MM.1S (cell line): ENCODE measurements at regions not wholly inside any gene's neighbourhood (a gene's known extent, or its start where the extent isn't known, plus 50 kb on each side); places are given as distances from the start of the nearest gene placed in this dataset.

Experiments used
- DNase-seq: peaks from one replicate; pipeline ENCODE4 v3.0.0-alpha.2; 2015
- H2AFZ ChIP-seq: fragments of 300-600 bp; sonication (generic); 2 replicates; pipeline ENCODE4 v1.6.0; 2016; ENCODE audit warnings: antibody characterized with exemption, low read length
- H3F3A ChIP-seq: fragments of 300-600 bp; sonication (generic); 2 replicates; pipeline ENCODE4 v1.6.1; 2016; ENCODE audit warnings: mild to moderate bottlenecking, antibody characterized with exemption, low read length, moderate library complexity, mixed read lengths; ENCODE audit not compliant: insufficient read depth
- H3K27ac ChIP-seq: fragments of 300-600 bp; sonication (generic); 2 replicates; pipeline ENCODE4 v1.5.1; 2016; ENCODE audit warnings: mild to moderate bottlenecking, low read length
- H3K27me3 ChIP-seq: fragments of 300-600 bp; sonication (generic); replicated peaks from 2 replicates; pipeline ENCODE4 v1.6.0; 2016; ENCODE audit warnings: low read length; ENCODE audit not compliant: insufficient read depth
- H3K36me3 ChIP-seq: fragments of 300-600 bp; sonication (generic); replicated peaks from 2 replicates; pipeline ENCODE4 v1.6.1; 2016; ENCODE audit warnings: mild to moderate bottlenecking, low read length, mixed read lengths; ENCODE audit not compliant: insufficient read depth
- H3K4me1 ChIP-seq: fragments of 300-600 bp; sonication (generic); 2 replicates; pipeline ENCODE4 v1.6.1; 2016; ENCODE audit warnings: low read length, mixed read lengths
- H3K4me2 ChIP-seq: fragments of 300-600 bp; sonication (generic); 2 replicates; pipeline ENCODE4 v1.6.0; 2016; ENCODE audit warnings: low read depth, low read length
- H3K4me3 ChIP-seq: fragments of 300-600 bp; sonication (generic); 2 replicates; pipeline ENCODE4 v1.5.1; 2016; ENCODE audit warnings: low read length, mixed read lengths
- H3K79me2 ChIP-seq: fragments of 300-600 bp; sonication (generic); 2 replicates; pipeline ENCODE4 v1.6.1; 2016; ENCODE audit warnings: mixed run types, low read length, mixed read lengths
- H3K9ac ChIP-seq: fragments of 300-600 bp; sonication (generic); 2 replicates; pipeline ENCODE4 v1.6.1; 2016; ENCODE audit warnings: low read length, mixed read lengths
- H3K9me2 ChIP-seq: fragments of 300-600 bp; sonication (generic); replicated peaks from 2 replicates; pipeline ENCODE4 v1.6.1; 2016; ENCODE audit warnings: mild to moderate bottlenecking, low read length, mixed read lengths; ENCODE audit not compliant: insufficient read depth
- H3K9me3 ChIP-seq: fragments of 300-600 bp; sonication (generic); replicated peaks from 2 replicates; pipeline ENCODE4 v1.6.1; 2016; ENCODE audit warnings: mild to moderate bottlenecking, low read length, mixed read lengths; ENCODE audit not compliant: insufficient read depth
- H4K20me1 ChIP-seq: fragments of 300-600 bp; sonication (generic); 2 replicates; pipeline ENCODE4 v1.6.1; 2016; ENCODE audit warnings: mild to moderate bottlenecking, low read length, moderate library complexity, mixed read lengths; ENCODE audit not compliant: insufficient read depth
- EZH2 ChIP-seq: fragments of 300-600 bp; sonication (generic); optimal IDR thresholded peaks from 2 replicates; pipeline ENCODE3; 2017; ENCODE audit warnings: low read depth, mild to moderate bottlenecking, antibody characterized with exemption, low read length, mixed read lengths
- EZH2phosphoT487 ChIP-seq: fragments of 300-600 bp; sonication (generic); IDR thresholded peaks from 2 replicates; pipeline ENCODE4 v1.6.1; 2018; ENCODE audit warnings: antibody characterized with exemption, low read length
- TF ChIP-seq, protein P1 (sequence below): fragments of 300-600 bp; sonication (generic); IDR thresholded peaks from 2 replicates; pipeline ENCODE4 v1.5.1; 2016; ENCODE audit warnings: antibody characterized with exemption, low read length, mixed read lengths

DNA sequence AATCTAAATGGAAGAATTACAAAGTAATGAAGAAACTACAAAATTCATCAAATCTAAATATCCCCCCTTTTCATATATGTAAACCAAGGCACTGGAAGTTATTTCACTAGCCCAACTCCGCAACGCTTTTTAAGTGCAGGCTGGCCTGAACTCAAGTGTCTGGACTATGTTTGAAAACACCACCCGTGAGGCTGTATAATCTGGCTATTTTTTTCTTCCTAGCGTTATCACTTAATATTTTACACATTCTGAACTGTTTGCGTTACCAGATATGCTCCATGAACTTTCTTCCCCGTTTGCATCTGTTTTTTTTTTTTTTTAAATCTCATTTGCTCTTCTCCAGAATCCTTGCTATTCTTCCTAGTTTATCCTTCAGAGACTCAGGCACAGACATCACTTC lies 619.5 kb upstream of the CBLB start:
- no peak for DNase-seq

DNA sequence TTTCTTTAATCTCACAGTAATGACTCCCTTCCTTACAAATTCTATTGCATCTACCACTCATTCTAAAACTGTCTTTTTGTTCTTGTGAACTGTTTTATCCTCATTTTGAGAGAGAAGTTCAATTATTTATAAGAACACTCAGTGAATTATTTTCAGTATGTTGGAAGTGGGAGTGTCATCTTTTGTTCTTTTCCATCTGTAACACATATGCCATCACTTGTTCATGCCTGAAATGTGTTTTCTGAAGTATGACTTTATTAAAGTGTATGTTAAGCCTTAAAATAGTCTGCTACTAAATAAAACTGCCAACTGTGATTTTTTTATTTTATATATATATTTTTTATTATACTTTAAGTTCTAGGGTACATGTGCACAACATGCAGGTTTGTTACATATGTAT lies 623.0 kb upstream of the CBLB start:
- H3K27ac ChIP-seq: no peak overlapping the region
- no peak overlapping the region for H3K4me3 ChIP-seq
- no peaks in the 10 kb centered on the region for H4K20me1 ChIP-seq
- H3F3A ChIP-seq: no peaks in the 10 kb centered on the region
- TF ChIP-seq, protein P1, sequence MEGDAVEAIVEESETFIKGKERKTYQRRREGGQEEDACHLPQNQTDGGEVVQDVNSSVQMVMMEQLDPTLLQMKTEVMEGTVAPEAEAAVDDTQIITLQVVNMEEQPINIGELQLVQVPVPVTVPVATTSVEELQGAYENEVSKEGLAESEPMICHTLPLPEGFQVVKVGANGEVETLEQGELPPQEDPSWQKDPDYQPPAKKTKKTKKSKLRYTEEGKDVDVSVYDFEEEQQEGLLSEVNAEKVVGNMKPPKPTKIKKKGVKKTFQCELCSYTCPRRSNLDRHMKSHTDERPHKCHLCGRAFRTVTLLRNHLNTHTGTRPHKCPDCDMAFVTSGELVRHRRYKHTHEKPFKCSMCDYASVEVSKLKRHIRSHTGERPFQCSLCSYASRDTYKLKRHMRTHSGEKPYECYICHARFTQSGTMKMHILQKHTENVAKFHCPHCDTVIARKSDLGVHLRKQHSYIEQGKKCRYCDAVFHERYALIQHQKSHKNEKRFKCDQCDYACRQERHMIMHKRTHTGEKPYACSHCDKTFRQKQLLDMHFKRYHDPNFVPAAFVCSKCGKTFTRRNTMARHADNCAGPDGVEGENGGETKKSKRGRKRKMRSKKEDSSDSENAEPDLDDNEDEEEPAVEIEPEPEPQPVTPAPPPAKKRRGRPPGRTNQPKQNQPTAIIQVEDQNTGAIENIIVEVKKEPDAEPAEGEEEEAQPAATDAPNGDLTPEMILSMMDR: no peak
- TF ChIP-seq EZH2 (no peak), EZH2phosphoT487 (no peak)
- H3K79me2 ChIP-seq: no peaks in the 10 kb centered on the region
- no peak for DNase-seq
- no peaks in the 10 kb centered on the region for H3K27me3 ChIP-seq
- H3K9me3 ChIP-seq: no peaks in the 10 kb centered on the region
- H2AFZ ChIP-seq: no peak overlapping the region
- H3K4me1 ChIP-seq: no peaks in the 10 kb centered on the region
- no peak overlapping the region for H3K4me2 ChIP-seq
- no peaks in the 10 kb centered on the region for H3K9me2 ChIP-seq
- no peaks in the 10 kb centered on the region for H3K36me3 ChIP-seq
- H3K9ac ChIP-seq: no peak overlapping the region

More for the DNA sequence above, 619.5 kb upstream of the CBLB start:
- Histone ChIP-seq H3K36me3 (no peaks in the 10 kb centered on the region), H3K4me2 (no peak overlapping the region), H3K27ac (no peak overlapping the region), H3K9me3 (no peaks in the 10 kb centered on the region), H3K9ac (no peak overlapping the region), H3K4me3 (no peak overlapping the region), H3F3A (no peaks in the 10 kb centered on the region), H4K20me1 (no peaks in the 10 kb centered on the region), H3K27me3 (no peaks in the 10 kb centered on the region), H3K79me2 (no peaks in the 10 kb centered on the region), H3K9me2 (no peaks in the 10 kb centered on the region), H2AFZ (no peak overlapping the region), H3K4me1 (no peaks in the 10 kb centered on the region)
- TF ChIP-seq, protein P1: no peak
- no peak for TF ChIP-seq EZH2phosphoT487
- no peak for TF ChIP-seq EZH2

DNA sequence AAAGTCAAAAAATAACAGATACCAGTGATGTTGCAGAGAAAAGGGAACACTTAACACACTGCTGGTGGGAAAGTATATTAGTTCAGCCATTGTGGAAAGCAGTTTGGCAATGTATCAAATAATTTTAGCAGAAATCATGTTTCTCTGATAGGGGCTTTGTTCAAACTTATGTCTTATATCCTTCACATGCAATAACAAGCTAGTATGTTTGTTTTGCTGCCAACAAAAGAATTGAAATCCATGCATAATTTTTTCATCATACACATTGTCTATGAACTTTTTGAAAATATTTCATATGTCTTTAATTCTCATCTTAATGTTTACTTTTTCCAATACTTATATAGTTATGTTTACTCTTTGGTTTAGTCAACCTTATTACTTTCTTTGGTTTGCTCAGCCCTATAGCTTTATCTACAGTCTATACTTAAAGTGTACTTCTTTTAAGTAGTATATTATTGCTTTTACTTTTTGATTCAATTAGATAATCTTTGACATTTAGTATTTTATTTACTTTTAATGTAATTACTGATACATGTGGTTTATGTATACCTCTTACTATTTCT lies 639.6 kb upstream of the CBLB start:
- Histone ChIP-seq H3K9ac (no peak overlapping the region), H3K4me1 (no peaks in the 10 kb centered on the region), H3K9me2 (no peaks in the 10 kb centered on the region), H4K20me1 (no peaks in the 10 kb centered on the region), H3K4me3 (no peak overlapping the region), H3K9me3 (no peaks in the 10 kb centered on the region), H3K79me2 (no peaks in the 10 kb centered on the region), H2AFZ (no peak overlapping the region), H3K4me2 (no peak overlapping the region), H3F3A (no peaks in the 10 kb centered on the region), H3K27me3 (no peaks in the 10 kb centered on the region), H3K36me3 (no peaks in the 10 kb centered on the region), H3K27ac (no peak overlapping the region)
- DNase-seq: no peak
- TF ChIP-seq, protein P1: no peak
- TF ChIP-seq EZH2phosphoT487 (no peak), EZH2 (no peak)
